NCI-H1105 (cell line): ENCODE measurements at regions not wholly inside any gene's neighbourhood (a gene's known extent, or its start where the extent isn't known, plus 50 kb on each side); places are given as distances from the start of the nearest gene placed in this dataset.
"Not testable (repeated sequence)": the region's sequence is repeated elsewhere in the genome, so short reads cannot be mapped to it uniquely, and the experiment has no call there.

ENCODE experiments used
- DNase-seq: peaks from one replicate; lab custom pipeline; 2025; lab: John Stamatoyannopoulos, UW

DNA sequence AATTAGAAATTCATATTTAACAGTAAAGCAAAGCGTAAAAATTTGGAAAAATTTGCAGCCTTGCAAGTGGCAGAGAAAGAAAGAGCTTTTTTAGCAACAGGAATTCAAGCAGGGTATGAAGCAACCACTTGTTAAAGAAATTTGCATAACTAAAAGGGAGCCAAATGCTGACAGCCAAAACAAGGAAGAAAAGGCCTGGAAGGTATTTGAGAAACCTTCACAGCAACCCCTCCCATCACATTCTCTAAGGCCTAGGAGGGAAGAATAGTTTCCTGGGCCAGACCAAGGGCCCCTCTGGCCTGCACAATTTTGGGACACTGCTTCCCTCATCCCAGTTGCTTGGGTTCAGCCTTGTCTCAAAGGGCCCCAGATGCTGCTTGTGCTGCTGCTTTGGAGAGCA is 672.4 kb upstream of the TMPRSS15 start:
- no peak for DNase-seq

DNA sequence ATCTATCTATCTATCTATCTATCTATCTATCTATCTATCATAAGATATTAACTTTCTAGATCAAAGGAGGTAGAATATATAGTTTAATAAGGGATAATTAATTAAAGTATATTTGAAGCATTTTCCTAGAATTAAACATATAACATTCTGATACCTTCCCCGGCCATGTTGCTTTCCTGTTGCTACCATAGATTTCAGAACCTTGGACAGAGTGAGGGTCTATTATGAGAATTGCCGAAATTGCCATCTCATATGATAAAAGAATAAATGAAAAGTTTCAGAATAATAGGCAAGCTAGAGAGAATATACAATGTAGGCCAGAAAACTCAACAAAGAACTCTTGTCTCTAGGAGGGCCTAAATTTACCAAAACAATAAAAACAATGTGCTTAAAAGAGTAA is 706.1 kb upstream of the TMPRSS15 start:
- DNase-seq = no peak

DNA sequence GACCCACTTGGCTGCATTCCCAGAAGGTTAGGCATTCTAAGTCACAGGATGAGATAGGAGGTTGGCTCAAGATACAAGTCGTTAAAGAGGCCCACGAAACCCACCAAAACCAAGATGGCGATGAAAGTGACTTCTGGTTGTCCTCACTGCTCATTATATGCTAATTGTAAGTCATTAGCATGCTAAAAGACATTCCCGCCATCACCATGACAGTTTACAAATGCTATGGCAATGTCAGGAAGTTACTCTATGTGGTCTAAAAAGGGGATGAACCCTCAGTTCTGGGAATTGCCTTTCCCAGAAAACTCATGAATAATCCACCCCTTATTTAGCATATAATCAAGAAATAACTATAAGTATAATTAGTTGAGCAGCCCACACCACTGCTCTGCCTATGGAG is 715.7 kb upstream of the TMPRSS15 start:
- not testable (repeated sequence) for DNase-seq

DNA sequence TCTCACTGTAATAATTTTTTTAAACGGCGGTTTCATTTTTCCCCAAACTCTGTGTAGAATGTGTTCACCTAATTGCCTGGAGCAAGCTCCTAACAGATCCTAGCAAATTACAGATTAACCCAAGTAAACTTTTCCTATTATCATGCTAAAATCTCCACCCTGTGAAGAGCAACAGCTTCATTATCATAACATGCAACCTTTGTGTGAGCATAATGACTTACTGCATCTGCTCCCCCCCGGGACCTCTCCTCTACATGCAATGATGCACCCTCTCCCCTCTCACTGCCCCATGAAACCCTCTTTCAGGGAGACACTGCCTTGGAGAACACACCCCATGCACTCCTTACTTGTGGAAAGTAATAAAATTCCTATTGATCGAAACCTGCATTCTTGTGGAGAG is 717.0 kb upstream of the TMPRSS15 start:
- no peak for DNase-seq

DNA sequence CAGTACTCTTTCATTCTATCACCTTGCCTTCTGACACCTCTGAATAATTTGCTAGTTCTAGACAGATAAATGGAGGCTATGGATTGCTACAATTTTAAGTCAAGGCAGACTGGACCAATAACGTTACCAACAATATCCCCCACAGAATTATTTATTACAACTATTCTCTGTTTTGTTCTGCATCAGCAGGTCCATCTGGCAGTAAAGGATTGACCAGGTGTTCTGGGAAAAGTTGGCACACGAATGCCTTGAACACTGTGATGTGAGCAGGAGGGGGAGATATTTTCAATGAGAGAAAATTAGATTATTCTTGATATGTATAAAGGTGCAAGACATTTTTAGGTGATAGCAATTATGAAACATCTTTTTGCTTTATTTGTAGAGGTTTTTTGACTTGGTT is 718.8 kb upstream of the TMPRSS15 start:
- DNase-seq = peak; percentile 71

DNA sequence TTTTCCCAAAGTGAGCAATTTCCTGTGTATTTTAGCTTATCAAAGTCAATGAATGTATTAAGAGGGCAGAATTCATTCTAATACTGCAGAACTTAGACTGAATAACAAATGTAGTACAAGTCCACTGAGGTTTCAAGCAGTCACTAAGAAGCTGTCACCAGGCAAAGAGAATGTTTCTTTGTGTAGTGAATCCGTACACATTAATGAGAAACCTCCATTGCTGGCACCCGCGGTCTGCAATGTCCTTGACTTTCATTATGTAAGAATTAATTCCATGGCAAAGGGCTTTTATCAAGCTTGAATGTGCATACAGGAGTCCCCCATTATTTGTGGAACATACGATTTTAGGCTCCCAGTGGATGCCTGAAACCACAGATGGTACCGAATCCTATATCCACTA is 719.5 kb upstream of the TMPRSS15 start:
- peak; percentile 63 for DNase-seq

DNA sequence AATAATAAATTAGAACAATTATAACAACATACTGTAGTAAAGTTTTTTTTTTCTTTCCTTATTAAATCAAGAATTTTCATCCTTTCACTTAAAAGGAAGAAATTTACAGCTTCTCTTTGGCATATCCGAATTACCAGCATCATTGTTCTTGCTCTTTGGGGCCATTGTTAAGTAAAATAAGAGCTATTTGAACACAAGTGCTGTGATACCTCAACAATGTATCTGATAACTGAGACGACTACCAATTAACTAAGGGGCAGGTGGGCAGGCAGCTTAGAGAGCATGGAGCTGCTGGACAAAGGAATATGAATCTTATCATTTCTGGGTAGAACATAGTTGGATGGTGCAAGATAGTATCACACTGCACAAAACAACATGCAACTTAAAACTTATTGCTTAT is 719.9 kb upstream of the TMPRSS15 start:
- peak; percentile 31 for DNase-seq

DNA sequence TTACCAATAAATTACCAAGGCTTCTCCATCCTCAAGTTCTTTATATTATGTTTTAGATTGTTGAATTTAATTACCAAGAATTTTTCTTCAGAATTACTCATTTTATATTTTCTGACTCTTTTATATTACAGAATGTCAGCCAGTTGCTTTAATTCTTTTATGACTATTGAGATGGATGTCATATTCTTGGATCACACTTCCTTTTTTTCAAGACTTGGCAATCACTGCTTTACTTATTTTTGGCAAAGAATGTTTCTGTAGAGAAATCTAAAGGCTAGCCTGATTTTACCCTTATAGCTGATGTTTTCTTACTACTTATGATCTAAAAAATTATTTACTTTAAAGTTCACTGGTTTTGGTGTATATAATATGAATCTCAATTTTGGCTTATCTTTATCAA is 721.1 kb upstream of the TMPRSS15 start:
- DNase-seq = no peak

DNA sequence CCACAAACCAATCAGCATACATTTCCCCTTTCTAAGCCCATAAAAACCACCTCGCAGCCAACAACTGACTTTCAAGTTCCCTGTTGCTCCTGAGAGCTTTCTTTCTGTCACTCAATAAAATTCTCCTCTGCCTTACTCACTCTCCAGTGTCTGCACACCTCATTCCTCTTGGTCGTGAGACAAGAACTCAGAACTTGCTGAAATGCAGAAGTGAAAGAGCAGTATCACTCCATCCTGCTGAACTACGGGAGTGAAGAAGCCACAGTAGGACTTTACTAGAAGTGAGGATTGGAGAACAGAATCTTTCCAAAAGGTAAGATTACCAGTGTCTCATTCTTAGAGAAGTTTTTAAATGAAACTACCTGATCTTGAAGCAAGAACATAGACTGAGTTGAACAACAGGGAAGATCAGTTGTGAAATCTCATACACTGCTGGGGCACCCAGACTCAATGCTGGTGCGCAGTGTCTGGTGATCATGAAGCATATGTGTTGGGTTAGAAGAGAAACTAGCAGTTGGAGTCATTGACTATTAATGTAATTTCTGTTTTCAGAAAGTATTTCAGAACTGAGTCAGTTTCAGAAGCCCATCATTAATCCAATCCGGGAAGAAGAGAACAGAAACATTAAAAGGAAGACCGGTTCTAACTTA is 726.9 kb upstream of the TMPRSS15 start:
- no peak for DNase-seq

DNA sequence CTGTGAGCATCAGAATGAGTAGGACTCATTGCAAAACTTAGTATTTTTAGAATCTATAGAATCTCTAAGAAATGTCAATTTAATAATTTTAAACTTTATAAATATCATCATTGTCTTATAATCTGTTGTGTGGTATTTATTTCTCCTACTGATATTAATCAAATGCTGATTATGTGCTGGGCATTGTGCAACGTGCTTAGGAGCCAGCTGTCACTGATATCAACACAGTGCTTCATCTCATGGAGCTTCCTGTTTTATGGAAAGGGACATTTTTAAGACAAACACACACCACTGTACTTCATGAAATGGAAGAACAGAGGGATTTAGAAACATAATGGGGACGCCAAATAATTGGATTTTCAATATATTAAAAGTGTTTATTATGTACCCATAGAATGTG is 737.9 kb upstream of the TMPRSS15 start:
- DNase-seq = no peak

DNA sequence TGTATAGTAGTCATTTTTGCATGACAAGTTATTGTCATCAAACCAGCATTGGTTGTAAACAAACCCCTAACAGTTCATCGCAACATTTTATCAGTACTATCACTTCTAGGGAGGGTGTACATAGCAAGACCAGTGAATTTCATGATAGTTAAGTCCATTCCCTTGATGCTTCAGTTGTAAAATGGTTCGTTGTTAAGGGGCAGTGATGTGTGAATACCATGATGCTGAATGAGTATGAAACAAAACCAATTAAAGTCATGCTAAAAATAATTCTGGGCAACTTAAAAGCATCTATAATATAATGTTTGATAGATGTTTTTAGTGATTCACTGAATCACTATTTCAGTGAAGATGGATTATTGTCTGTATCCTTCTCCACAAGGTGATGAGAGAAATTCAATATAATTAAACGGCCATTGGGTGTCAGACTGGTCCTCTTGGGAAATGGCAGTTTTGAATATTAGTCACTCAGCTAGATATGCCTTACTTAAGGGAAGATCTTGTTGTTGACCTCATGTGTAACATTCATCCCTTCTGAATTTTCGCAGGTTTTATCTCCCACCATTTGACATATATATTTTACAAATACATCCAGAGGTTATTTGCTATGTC is 742.2 kb upstream of the TMPRSS15 start:
- no peak for DNase-seq

DNA sequence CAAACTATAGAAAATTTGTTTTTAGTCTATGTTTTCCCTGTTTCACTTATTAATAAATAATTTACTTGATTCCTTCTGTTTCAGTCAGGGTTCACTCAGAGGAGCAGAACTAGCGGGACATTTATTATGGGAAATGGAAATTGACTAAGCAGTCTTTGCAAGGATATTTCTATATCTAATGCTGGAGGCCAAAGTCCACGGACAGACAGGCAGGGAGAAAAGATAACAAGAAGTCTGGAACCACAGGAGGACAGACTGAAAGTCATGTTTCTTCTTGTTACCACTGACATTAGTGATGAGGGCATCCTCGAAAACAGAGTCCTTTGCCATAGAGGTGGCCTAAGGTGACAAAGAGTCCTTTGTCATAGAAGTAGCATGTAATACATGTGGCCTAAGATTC is 744.5 kb upstream of the TMPRSS15 start:
- no peak for DNase-seq

DNA sequence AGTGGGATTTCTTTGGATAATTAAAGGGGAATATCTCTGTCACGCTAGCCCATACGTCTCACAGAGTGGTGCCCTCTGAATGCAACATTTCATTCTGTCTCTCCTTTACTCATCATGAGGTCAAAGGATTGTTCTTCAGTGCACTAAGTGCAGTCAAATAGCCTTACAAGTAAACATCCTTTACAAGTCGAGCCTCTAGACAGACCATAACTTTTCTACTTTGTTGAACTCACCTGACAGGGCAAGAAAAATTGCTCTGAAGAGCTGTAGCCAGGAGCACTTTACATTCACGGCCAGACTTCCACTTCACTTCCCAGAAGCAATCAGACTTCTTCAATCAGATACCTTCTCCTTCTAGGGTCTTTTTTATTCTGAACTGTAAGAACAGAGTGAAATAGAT is 768.0 kb upstream of the TMPRSS15 start:
- DNase-seq = no peak

DNA sequence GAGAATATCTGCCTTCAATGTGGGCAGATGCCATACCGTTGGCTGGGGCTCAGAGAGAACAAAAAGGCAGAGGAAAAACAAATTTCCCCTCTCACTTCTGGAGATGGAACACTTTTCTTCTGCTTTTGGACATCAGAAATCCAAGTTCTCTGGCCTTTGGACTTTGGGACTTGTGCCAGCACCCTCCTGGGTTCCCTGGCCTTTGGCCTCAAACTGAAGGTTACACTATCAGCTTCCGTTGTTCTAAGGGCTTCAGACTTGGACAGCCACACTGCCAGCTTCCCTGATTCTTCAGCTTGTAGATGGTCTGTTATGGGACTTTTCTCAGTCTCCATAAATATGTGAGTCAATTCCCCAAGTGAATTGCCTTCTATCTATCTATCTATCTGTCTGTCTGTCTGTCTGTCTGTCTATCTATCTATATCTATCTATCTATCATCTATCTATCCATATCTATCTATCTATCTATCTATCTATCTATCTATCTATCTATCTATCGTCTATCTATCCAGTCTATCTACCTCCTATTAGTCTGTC is 778.1 kb upstream of the TMPRSS15 start:
- DNase-seq = no peak

DNA sequence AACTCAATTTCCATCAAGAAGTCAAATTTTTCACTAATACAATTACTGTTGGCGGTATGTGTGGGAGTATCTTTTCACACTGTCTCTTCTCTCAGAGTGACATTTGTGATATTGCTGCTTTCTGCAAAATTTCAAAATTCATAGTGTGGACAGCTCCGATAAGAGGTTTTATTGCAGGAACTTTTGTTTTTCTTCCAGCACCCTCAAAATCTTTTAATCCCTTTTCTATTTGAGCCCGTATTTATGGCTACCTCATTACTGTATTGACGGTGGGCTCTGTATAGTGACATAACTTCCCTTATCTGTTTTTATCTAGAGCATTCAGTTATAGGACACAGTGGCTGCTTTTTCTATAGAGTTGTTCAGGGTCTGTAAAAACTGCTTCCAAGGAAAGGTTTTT is 794.4 kb upstream of the TMPRSS15 start:
- DNase-seq = no peak

DNA sequence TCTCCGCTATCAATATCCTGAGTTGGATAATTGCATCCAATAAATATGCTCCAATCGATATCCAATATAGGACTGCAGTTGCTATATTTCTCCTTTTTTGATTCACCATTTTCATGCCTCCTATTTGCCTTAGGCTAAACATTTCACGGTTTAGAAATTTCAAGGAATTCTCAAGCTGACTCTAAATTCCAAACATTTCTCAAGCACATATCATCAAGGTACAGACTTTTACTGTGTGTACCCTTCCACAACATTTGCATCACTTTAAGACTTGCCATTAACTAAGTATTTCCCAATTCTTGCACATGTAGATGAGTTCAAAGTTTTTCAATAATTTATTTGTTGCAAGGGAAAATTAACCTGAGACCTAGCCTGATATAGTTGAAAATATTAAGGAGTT is 795.2 kb upstream of the TMPRSS15 start:
- no peak for DNase-seq

DNA sequence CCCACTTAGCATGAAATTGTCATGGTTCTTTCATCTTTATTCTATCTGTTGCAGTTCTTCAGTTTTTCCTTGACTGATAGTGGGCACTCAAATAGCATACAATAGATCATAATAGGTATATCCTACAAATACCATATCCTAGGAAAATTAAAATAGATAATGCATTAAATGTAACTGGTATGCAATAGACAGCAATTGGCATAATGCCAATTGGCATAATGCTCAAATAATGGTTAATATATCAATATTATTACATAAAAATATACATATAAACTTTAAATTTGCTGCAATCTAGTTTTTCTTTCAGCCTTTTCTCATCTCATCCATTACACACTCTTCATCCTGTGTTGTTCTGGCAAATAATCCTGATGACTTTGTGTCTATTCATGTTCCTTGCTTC is 814.6 kb upstream of the TMPRSS15 start:
- DNase-seq = no peak

DNA sequence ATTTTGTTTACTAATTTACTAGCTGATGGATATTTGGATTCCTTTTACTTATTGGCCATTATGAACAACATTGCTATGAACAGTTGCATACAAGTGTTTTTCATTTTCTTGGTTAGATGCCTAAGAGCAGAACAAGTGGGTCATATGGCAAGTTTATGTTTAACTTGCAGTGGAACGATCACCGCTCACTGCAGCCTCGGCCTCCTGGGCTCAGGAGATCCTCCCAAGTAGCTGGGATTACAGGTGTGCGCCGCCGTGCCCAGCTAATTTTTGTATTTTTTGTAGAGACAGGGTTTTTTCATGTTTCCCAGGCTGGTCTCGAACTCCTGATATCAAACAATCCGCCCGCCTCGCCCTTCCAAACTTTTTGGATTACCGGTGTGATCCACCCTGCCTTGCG is 820.5 kb upstream of the TMPRSS15 start:
- DNase-seq = no peak

DNA sequence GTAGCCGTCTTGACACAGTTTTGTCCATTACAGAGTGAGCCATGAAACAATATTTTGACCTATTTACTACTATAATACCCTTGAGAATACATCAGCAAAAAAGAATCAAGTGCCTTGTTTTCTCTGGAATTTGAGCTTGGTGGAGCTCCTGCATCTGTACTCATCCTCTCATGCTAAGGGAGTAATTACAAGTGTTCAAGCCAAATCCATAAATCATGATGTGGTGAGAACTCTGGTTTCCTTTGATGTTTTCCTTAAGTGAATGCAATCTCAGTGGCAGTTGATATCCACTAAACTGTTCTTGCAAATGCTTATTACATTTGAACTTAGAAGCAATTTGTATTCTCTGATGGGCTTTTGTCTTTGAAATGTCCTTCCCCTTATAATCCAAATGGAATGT is 824.6 kb upstream of the TMPRSS15 start:
- peak; percentile 85 for DNase-seq

DNA sequence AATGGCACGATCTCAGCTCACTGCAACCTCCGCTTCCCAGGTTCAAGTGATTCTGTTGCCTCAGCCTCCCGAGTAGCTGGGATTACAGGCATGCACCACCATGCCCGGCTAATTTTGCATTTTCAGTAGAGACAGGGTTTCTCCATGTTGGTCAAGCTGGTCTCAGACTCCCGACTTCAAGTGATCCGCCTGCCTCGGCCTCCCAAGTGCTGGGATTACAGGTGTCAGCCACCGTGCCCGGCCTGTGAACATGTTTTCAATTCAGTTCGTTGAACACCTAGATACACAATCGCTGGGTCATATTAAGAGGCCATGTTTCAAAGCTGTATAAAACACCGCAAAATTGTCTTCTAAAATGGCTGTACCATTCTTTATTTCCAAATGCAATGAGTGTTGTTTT is 830.3 kb upstream of the TMPRSS15 start:
- not testable (repeated sequence) for DNase-seq

DNA sequence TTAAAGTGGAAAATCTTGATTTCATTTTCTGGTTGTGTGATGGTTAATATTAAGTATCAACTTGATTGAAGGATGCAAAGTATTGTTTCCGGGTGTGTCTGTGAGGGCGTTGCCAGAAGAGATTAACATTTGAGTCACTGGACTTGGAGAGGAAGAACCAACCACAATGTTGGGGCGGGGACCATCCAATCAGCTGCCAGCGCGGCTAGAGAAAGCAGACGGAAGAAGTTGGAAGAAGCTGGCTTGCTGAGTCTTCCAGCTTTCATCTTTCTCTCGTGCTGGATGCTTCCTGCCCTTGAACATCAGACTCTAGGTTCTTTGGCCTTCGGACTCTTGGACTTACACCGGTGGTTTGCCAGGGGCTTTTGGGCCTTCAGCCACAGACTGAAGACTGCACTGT is 832.6 kb upstream of the TMPRSS15 start:
- no peak for DNase-seq

DNA sequence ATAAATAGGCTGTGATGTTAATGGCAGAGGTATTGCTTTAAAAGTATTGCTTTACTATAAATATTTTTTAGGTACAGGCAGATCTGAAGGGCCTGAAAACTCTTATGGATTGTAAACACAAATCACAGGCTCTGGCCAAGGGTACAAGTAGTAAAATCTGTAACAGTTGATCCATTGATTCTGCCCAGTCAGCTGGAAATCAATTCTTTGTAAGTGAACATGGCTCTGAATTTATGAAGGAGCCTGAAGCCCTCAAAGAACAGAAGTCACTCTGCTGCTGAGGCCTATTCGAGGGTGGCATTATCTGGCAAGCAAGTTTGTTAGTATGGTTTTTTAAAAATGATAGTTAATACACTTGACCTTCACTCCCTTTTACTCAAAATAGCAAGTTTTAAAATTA is 834.0 kb upstream of the TMPRSS15 start:
- no peak for DNase-seq

DNA sequence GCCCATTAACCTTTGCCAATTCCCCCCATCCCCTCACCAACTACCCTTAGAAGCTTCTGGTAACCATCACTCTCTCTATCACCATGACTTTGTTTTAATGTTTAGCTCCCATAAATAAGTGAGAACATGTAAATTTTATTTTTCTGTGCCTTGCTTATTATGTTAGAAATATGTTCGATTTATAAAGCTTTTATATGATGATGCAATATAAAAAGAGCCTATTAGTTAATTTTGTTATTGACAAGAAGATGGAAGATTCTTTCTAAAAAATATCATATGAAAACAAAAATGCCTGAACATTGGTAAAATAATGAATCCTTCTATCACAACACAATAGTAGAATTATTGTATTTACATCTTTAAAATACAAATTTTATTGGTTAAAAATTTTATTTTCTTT is 836.1 kb upstream of the TMPRSS15 start:
- no peak for DNase-seq
